Thyroid gland (tissue), 4 donors: ENCODE measurements at regions not wholly inside any gene's neighbourhood (a gene's known extent, or its start where the extent isn't known, plus 50 kb on each side); places are given as distances from the start of the nearest gene placed in this dataset.

ENCODE experiments used
- DNase-seq, 2 donors: peaks; one replicate each; pipeline ENCODE4 v3.0.0-alpha.2; 2019
- H3K27ac ChIP-seq, 3 donors: fragments of 200-600 bp; sonication (generic); 1 replicate in 2 of 3; 2 replicates in 1 of 3; pipeline ENCODE4 v1.5.1; 2016 to 2019; ENCODE audit warnings: mild to moderate bottlenecking in 1 of 3, moderate library complexity in 1 of 3
- H3K27me3 ChIP-seq: fragments of 200-600 bp; sonication (generic); one replicate; pipeline ENCODE4 v1.5.1; 2019
- H3K36me3 ChIP-seq, 2 donors: fragments of 200-600 bp; sonication (generic); one replicate each; pipeline ENCODE4 v1.5.1; 2016 to 2019
- H3K4me1 ChIP-seq, 2 donors: fragments of 200-600 bp; sonication (generic); one replicate each; pipeline ENCODE4 v1.5.1; 2017 to 2019
- H3K4me3 ChIP-seq, 3 donors: fragments of 200-600 bp; sonication (generic); replicated peaks in 1 of 3; 1 replicate in 2 of 3; 2 replicates in 1 of 3; pipeline ENCODE4 v1.5.1; 2016; ENCODE audit warnings: mild to moderate bottlenecking in 1 of 3
- H3K9me3 ChIP-seq: fragments of 200-600 bp; sonication (generic); one replicate; pipeline ENCODE4 v1.5.1; 2017
- CTCF ChIP-seq, 6 experiments: fragments of 200-600 bp in 3 of 6; fragments of 450-650 bp in 3 of 6; sonication (generic) in 3 of 6; IDR thresholded peaks; one replicate each; pipeline ENCODE4 v1.5.1; 2016 to 2019; ENCODE audit warnings: antibody characterized with exemption in 6 of 6, mild to moderate bottlenecking in 2 of 6, inconsistent platforms in 1 of 6, moderate library complexity in 1 of 6
- POLR2A ChIP-seq, 2 donors: fragments of 450-650 bp; IDR thresholded peaks; one replicate each; pipeline ENCODE4 v1.6.1; 2017; ENCODE audit warnings: antibody characterized with exemption in 2 of 2, mild to moderate bottlenecking in 2 of 2, moderate library complexity in 1 of 2
- WGBS, 2 donors: methylation state at CpG; one replicate each; pipeline ENCODE4 v1.1.5; 2017; 5-methylcytosine and 5-hydroxymethylcytosine counted together
- intact Hi-C: fragments of 100-400 bp; cut with DNase I; formaldehyde crosslinking; loops from one replicate; pipeline ENCODE4 v1.15.1; 2023

DNA sequence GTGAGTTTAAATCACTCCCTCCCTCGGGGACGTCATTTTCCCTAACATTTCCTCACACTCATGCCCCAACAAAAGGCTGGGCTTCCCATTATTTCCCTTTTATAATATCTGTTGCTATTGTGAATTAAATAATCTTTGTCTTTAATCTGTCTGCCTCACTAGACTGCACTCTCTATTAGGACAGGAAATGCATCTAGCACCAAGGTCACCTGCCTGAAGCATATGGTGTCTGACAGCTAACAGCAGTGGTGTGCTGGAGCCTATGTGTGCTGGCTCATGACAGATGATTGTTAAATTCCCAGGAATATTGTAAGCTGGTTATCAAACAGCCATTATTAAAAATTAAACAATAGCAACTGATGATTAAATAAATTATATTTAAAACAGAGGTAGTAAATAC is 237.0 kb upstream of the CEP162 start:
- Histone ChIP-seq H3K27ac (no peak overlapping the region), H3K4me1 (no peaks in the 10 kb centered on the region), H3K4me3 (no peak overlapping the region), H3K36me3 (no peaks in the 10 kb centered on the region), H3K27me3 (no peaks in the 10 kb centered on the region), H3K9me3 (no peaks in the 10 kb centered on the region)
- 69 to 71% methylated on average over 2 of the region's 2 CpGs for WGBS, 2 donors
- TF ChIP-seq CTCF (IDR thresholded peaks at IDR 0.05) (no peak), POLR2A (IDR thresholded peaks at IDR 0.05) (no peak)
- DNase-seq, result no peak
- intact Hi-C loops, result no loop called here

DNA sequence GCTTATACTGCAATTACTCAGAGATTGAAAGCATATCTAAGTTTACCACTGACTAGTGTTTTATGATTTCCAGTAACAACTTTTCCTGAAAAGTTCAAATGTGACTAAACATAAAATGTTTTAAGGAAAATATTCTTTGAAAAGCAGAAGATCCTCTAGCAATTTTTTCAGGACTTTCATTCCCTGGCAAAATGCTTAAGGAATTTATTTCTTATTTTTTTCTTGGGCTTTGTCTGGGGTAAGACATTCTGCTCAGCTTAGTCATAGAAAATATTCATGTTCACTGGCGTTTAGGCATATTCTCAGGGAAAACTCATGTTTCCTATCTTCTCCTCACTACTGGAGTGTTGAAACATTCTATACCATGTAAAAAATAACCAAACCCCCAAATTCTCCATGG is 235.3 kb upstream of the CEP162 start:
- intact Hi-C loops, result no loop called here
- no peaks in the 10 kb centered on the region for H3K27me3 ChIP-seq
- no peaks in the 10 kb centered on the region for H3K4me1 ChIP-seq
- no peak overlapping the region for H3K27ac ChIP-seq
- 78 to 80% methylated on average over 1 of the region's 1 CpG for WGBS, 2 donors
- no peak overlapping the region for H3K4me3 ChIP-seq
- no peak for DNase-seq
- no peaks in the 10 kb centered on the region for H3K9me3 ChIP-seq
- no peaks in the 10 kb centered on the region for H3K36me3 ChIP-seq
- no peak for TF ChIP-seq POLR2A (IDR thresholded peaks at IDR 0.05)
- no peak for TF ChIP-seq CTCF (IDR thresholded peaks at IDR 0.05)

- H3K27ac ChIP-seq, result no peak overlapping the region
- H3K4me1 ChIP-seq, result no peaks in the 10 kb centered on the region
- intact Hi-C loops, result no loop called here
- TF ChIP-seq POLR2A (IDR thresholded peaks at IDR 0.05) (no peak), CTCF (IDR thresholded peaks at IDR 0.05) (no peak)
- no peaks in the 10 kb centered on the region for H3K27me3 ChIP-seq
- no peak for DNase-seq
- H3K36me3 ChIP-seq, result no peaks in the 10 kb centered on the region
- H3K9me3 ChIP-seq, result no peaks in the 10 kb centered on the region
- WGBS, 2 donors, result 86 to 90% methylated on average over 4 of the region's 4 CpGs
- H3K4me3 ChIP-seq, result no peak overlapping the region
Observed at GRCh38 chr6:84461461-84461860, 234.0 kb upstream of the CEP162 start.

- no peak overlapping the region for H3K27ac ChIP-seq
- H3K4me3 ChIP-seq, result no peak overlapping the region
- intact Hi-C loops, result no loop called here
Observed at GRCh38 chr6:84460491-84460890, 233.0 kb upstream of the CEP162 start.

GRCh38 chr6:84459401-84459800 is 232.0 kb upstream of the CEP162 start:
- Histone ChIP-seq H3K27ac (no peak overlapping the region), H3K4me1 (no peaks in the 10 kb centered on the region), H3K9me3 (no peaks in the 10 kb centered on the region), H3K27me3 (no peaks in the 10 kb centered on the region), H3K36me3 (no peaks in the 10 kb centered on the region), H3K4me3 (no peak overlapping the region)
- no peak for DNase-seq
- intact Hi-C loops, result no loop called here
- no peak for TF ChIP-seq CTCF (IDR thresholded peaks at IDR 0.05)
- TF ChIP-seq POLR2A (IDR thresholded peaks at IDR 0.05), result no peak
- WGBS, 2 donors, result 72 to 86% methylated on average over 3 of the region's 3 CpGs

More at GRCh38 chr6:84460491-84460890, 233.0 kb upstream of the CEP162 start:
- no peak for TF ChIP-seq POLR2A (IDR thresholded peaks at IDR 0.05)
- no peak for TF ChIP-seq CTCF (IDR thresholded peaks at IDR 0.05)
- no peaks in the 10 kb centered on the region for H3K27me3 ChIP-seq
- no peaks in the 10 kb centered on the region for H3K9me3 ChIP-seq
- no peaks in the 10 kb centered on the region for H3K4me1 ChIP-seq
- no peaks in the 10 kb centered on the region for H3K36me3 ChIP-seq
- no peak for DNase-seq
